NCI-H2081 (cell line): ENCODE measurements at regions not wholly inside any gene's neighbourhood (a gene's known extent, or its start where the extent isn't known, plus 50 kb on each side); places are given as distances from the start of the nearest gene placed in this dataset.
"Not testable (repeated sequence)": the region's sequence is repeated elsewhere in the genome, so short reads cannot be mapped to it uniquely, and the experiment has no call there.

ENCODE experiments used
- DNase-seq, 2 experiments: peaks; one replicate each; lab custom pipeline; 2025; lab: John Stamatoyannopoulos, UW

- DNase-seq = no peak
Observed at GRCh38 chr12:129959889-129960288, 56.1 kb upstream of the TMEM132D start.

GRCh38 chr12:129961091-129961490, 57.3 kb upstream of the TMEM132D start:
- no peak for DNase-seq

GRCh38 chr12:129961856-129962255, 58.0 kb upstream of the TMEM132D start:
- DNase-seq = no peak

- no peak for DNase-seq
Observed at GRCh38 chr12:129964300-129964699, 60.5 kb upstream of the TMEM132D start.

GRCh38 chr12:129964826-129965457, 61.1 kb upstream of the TMEM132D start:
- no peak for DNase-seq

- DNase-seq = no peak
Observed at GRCh38 chr12:129966146-129966995, 62.5 kb upstream of the TMEM132D start.

- no peak for DNase-seq
Observed at GRCh38 chr12:129971721-129972120, 67.9 kb upstream of the TMEM132D start.

GRCh38 chr12:129973236-129973961, 69.6 kb upstream of the TMEM132D start:
- no peak for DNase-seq

- no peak for DNase-seq
Observed at GRCh38 chr12:129984106-129984505, 80.3 kb upstream of the TMEM132D start.

- DNase-seq = no peak
Observed at GRCh38 chr12:129987841-129988240, 84.0 kb upstream of the TMEM132D start.

GRCh38 chr12:129994634-129995033, 90.8 kb upstream of the TMEM132D start:
- DNase-seq = no peak

GRCh38 chr12:129997239-129997638, 93.4 kb upstream of the TMEM132D start:
- no peak for DNase-seq

- not testable (repeated sequence) for DNase-seq
Observed at GRCh38 chr12:130004310-130004877, 100.6 kb upstream of the TMEM132D start.

GRCh38 chr12:130007771-130008170, 103.9 kb upstream of the TMEM132D start:
- no peak for DNase-seq

GRCh38 chr12:130008241-130008640, 104.4 kb upstream of the TMEM132D start:
- DNase-seq = no peak

GRCh38 chr12:130009961-130010360, 106.1 kb upstream of the TMEM132D start:
- DNase-seq = no peak

GRCh38 chr12:130011611-130012385, 108.0 kb upstream of the TMEM132D start:
- DNase-seq = no peak

- peak; percentile 29 to 51 for DNase-seq
Observed at GRCh38 chr12:130013771-130014484, 110.1 kb upstream of the TMEM132D start.

GRCh38 chr12:130014485-130014807, 110.6 kb upstream of the TMEM132D start:
- DNase-seq = peak in 1 of 2 experiments; percentile 8

GRCh38 chr12:130016194-130016593, 112.4 kb upstream of the TMEM132D start:
- DNase-seq = no peak

- no peak for DNase-seq
Observed at GRCh38 chr12:130016986-130017385, 113.2 kb upstream of the TMEM132D start.
